Osteocyte (in vitro differentiated cells): ENCODE measurements at regions not wholly inside any gene's neighbourhood (a gene's known extent, or its start where the extent isn't known, plus 50 kb on each side); places are given as distances from the start of the nearest gene placed in this dataset.

ENCODE experiments used
- DNase-seq: peaks from one replicate; pipeline ENCODE4 v3.0.0; 2021; ENCODE audit warnings: mixed read lengths; ENCODE audit not compliant: unreplicated experiment; ENCODE audit errors: extremely low spot score
- H3K27ac Mint-ChIP-seq: one replicate; pipeline ENCODE4 v1.8.0; 2021; ENCODE audit warnings: mild to moderate bottlenecking, mixed read lengths; ENCODE audit not compliant: unreplicated experiment
- H3K27me3 Mint-ChIP-seq: one replicate; pipeline ENCODE4 v1.8.0; 2021; ENCODE audit warnings: mixed read lengths; ENCODE audit not compliant: unreplicated experiment
- H3K36me3 Mint-ChIP-seq: one replicate; pipeline ENCODE4 v1.8.0; 2021; ENCODE audit warnings: mixed read lengths; ENCODE audit not compliant: unreplicated experiment
- H3K4me1 Mint-ChIP-seq: one replicate; pipeline ENCODE4 v1.8.0; 2021; ENCODE audit warnings: mixed read lengths; ENCODE audit not compliant: unreplicated experiment
- H3K4me3 Mint-ChIP-seq: one replicate; pipeline ENCODE4 v1.8.0; 2021; ENCODE audit warnings: mild to moderate bottlenecking, moderate library complexity, mixed read lengths; ENCODE audit not compliant: unreplicated experiment
- H3K9me3 Mint-ChIP-seq: one replicate; pipeline ENCODE4 v1.8.0; 2021; ENCODE audit warnings: mixed read lengths; ENCODE audit not compliant: unreplicated experiment
- TF ChIP-seq, protein P1 (sequence below): fragments of 200-600 bp; sonication (generic); IDR thresholded peaks from 2 replicates; pipeline ENCODE4 v1.5.0; 2021; ENCODE audit warnings: antibody characterized with exemption, mild to moderate bottlenecking, moderate library complexity

DNA sequence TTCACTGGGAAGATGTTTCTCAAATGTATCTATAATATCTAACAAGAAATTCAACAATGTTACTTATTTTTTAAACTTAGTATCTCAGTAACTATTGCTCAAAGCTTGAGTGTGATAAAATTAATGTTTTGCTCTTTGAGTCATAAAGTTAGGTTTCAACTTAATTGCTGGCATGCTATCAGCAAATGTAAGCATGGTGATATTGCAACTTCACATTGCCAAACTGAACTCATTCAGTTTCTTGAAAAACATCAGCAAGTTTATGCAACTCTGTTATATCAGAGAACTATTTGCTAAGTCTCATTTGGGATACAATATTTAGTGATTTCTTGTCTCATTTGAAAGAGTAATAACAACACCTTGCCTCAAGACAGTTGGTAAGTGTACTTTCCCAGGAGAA is 91.2 kb upstream of the KLF3 start:
- Mint-ChIP-seq H3K27me3 (peaks cover 6% of the 10 kb centered on the region), H3K36me3 (no peaks in the 10 kb centered on the region), H3K4me1 (no peaks in the 10 kb centered on the region), H3K9me3 (peaks cover 4% of the 10 kb centered on the region), H3K4me3 (no peak overlapping the region), H3K27ac (no peak overlapping the region)
- DNase-seq, result no peak
- TF ChIP-seq, protein P1, sequence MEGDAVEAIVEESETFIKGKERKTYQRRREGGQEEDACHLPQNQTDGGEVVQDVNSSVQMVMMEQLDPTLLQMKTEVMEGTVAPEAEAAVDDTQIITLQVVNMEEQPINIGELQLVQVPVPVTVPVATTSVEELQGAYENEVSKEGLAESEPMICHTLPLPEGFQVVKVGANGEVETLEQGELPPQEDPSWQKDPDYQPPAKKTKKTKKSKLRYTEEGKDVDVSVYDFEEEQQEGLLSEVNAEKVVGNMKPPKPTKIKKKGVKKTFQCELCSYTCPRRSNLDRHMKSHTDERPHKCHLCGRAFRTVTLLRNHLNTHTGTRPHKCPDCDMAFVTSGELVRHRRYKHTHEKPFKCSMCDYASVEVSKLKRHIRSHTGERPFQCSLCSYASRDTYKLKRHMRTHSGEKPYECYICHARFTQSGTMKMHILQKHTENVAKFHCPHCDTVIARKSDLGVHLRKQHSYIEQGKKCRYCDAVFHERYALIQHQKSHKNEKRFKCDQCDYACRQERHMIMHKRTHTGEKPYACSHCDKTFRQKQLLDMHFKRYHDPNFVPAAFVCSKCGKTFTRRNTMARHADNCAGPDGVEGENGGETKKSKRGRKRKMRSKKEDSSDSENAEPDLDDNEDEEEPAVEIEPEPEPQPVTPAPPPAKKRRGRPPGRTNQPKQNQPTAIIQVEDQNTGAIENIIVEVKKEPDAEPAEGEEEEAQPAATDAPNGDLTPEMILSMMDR, result no peak

DNA sequence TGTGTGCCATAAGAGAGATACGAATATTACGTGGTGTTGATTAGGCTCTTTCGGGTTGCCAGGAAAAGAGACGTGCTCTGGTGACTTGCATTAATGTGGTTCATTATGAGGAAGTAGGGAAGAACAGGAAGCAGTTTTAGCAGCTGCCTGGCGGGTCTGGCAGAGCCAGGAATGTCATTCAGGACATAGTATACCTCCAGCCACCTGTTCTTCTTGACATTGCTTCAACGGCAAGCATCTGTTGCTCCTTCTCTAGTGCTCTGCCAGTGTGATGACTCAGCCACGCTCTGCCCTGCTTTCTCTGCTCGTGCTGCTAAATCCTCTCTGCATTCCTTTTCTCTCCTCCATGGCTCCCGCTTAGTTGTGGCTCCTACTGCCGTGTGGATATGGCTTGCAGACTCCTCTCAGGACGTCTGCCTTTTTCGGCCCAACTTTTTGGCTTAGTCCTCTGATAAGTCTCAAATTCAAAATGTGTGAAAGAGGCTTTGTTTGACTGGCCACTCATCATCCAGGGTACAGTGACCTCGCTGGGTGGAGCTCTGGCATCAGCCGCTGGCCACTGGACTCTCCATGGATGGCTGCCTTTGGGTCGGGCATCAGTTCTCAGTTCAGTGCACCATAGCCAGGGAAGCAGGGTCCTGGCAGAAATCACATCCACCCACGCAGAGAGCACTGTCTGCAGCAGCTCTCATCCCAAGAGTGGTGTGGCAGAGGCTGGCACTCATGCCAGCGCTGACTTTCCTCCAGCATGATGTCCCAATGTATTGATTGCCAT is 89.3 kb upstream of the KLF3 start:
- H3K4me1 Mint-ChIP-seq, result no peaks in the 10 kb centered on the region
- DNase-seq, result no peak
- TF ChIP-seq, protein P1, result no peak
- no peak overlapping the region for H3K4me3 Mint-ChIP-seq
- no peak overlapping the region for H3K27ac Mint-ChIP-seq
- H3K9me3 Mint-ChIP-seq, result peaks cover 4% of the 10 kb centered on the region
- H3K36me3 Mint-ChIP-seq, result no peaks in the 10 kb centered on the region
- H3K27me3 Mint-ChIP-seq, result peaks cover 4% of the 10 kb centered on the region

DNA sequence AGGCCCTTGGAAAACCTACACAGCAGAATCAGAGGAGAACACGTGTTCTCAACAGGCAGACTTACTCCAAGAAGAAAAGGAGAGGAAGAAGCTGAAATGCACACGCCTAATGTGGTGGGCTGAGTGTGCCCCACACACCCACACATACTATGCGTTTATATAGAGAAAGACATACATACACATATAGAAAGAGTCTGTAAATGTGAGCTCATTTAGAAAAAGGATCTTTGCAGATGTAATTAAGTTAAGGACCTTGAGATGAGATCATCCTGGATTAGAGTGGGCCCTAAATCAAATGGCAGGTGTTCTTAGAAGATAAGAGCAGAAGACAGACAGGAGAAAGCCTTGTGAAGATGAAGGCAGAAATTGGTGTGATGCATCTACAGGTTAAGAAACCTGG is 87.2 kb upstream of the KLF3 start:
- Mint-ChIP-seq H3K27ac (no peak overlapping the region), H3K4me3 (no peak overlapping the region), H3K4me1 (no peaks in the 10 kb centered on the region), H3K27me3 (peaks cover 8% of the 10 kb centered on the region), H3K36me3 (no peaks in the 10 kb centered on the region), H3K9me3 (no peaks in the 10 kb centered on the region)
- no peak for DNase-seq
- TF ChIP-seq, protein P1, result no peak

DNA sequence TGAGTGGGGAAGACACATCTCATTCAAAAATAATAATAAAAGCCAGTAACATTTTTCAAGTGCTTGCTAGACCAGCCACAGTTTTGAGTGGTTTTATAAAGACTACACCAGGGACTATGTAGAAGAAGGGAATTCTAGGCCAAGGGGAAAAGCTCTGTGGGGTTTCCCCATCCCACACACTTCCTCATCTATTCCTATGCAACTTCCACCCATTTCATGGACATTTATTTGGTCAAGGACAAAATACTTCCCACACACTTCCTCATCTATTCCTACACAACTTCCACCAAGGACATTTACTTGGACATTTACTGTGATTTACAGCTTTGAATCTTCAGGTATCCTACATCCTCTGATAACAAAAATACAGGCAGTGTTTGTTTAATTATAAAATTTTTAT is 86.5 kb upstream of the KLF3 start:
- TF ChIP-seq, protein P1, result no peak
- peaks cover 8% of the 10 kb centered on the region for H3K27me3 Mint-ChIP-seq
- H3K4me1 Mint-ChIP-seq, result no peaks in the 10 kb centered on the region
- H3K9me3 Mint-ChIP-seq, result no peaks in the 10 kb centered on the region
- no peak overlapping the region for H3K4me3 Mint-ChIP-seq
- H3K27ac Mint-ChIP-seq, result no peak overlapping the region
- no peaks in the 10 kb centered on the region for H3K36me3 Mint-ChIP-seq
- DNase-seq, result no peak

DNA sequence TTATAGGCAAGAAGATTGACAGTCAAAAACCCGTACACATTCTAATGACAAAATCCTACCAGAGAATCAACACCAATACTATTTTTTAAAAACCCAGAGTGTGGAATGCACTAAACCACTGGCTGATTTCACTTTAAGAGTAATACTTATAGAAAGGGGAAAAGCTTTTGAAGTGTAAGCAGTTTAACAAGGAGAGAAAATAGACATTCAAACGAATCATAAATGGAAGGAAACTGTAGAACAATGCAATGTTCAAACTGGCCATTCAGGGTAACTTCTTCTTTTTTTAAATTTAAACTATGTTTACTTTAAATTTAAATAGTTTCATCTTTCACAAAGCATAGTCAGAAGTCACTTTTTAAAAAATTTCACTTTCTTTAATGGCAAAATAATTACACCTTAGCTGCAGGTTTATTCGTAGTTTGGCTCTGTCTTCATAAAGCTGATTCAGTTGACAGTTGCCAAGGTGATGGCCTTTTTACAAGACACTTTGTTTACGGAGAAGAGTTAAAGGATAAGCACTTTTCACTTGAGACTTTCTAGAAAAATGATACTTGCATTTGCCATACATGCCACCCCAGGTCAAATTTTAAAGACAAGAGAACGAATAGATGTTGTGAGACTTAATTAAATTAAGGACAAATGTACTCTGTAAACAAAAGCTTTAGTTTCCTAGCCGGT is 82.4 kb upstream of the KLF3 start:
- H3K27me3 Mint-ChIP-seq, result peaks cover 28% of the 10 kb centered on the region
- no peaks in the 10 kb centered on the region for H3K9me3 Mint-ChIP-seq
- H3K4me3 Mint-ChIP-seq, result no peak overlapping the region
- DNase-seq, result no peak
- no peaks in the 10 kb centered on the region for H3K36me3 Mint-ChIP-seq
- TF ChIP-seq, protein P1, result no peak
- no peaks in the 10 kb centered on the region for H3K4me1 Mint-ChIP-seq
- no peak overlapping the region for H3K27ac Mint-ChIP-seq
